Stimulated activated CD4-positive, alpha-beta T cell treated with anti-CD3 and anti-CD28 coated beads, TNF-alpha, amount 100 ng/mL, for 48 hours (primary cell): ENCODE measurements at regions not wholly inside any gene's neighbourhood (a gene's known extent, or its start where the extent isn't known, plus 50 kb on each side); places are given as distances from the start of the nearest gene placed in this dataset.
"Not testable (repeated sequence)": the region's sequence is repeated elsewhere in the genome, so short reads cannot be mapped to it uniquely, and the experiment has no call there.

Experiments used
- DNase-seq, 3 donors: peaks; one replicate each; pipeline ENCODE4 v3.0.0-alpha.2; 2020; ENCODE audit warnings: low read depth in 3 of 3

GRCh38 chr7:67907792-67908191, 911.2 kb downstream of the TYW1 start:
- no peak for DNase-seq

GRCh38 chr7:67912437-67912836, 915.8 kb downstream of the TYW1 start:
- DNase-seq, result no peak

GRCh38 chr7:67913604-67914003, 917.0 kb downstream of the TYW1 start:
- no peak for DNase-seq

- not testable (repeated sequence) for DNase-seq
Observed at GRCh38 chr7:67916111-67916510, 919.5 kb downstream of the TYW1 start.

- DNase-seq, result no peak
Observed at GRCh38 chr7:67916571-67917436, 920.2 kb downstream of the TYW1 start.

- DNase-seq, result no peak
Observed at GRCh38 chr7:67917437-67917755, 920.8 kb downstream of the TYW1 start.

- DNase-seq, result no peak
Observed at GRCh38 chr7:67918158-67918557, 921.5 kb downstream of the TYW1 start.

GRCh38 chr7:67923286-67923685, 926.7 kb downstream of the TYW1 start:
- DNase-seq, result no peak

- no peak for DNase-seq
Observed at GRCh38 chr7:67928141-67928540, 931.5 kb downstream of the TYW1 start.

- DNase-seq, result not testable (repeated sequence)
Observed at GRCh38 chr7:67936447-67936846, 939.8 kb downstream of the TYW1 start.

- DNase-seq, result no peak
Observed at GRCh38 chr7:67940400-67940799, 943.8 kb downstream of the TYW1 start.

GRCh38 chr7:67947191-67947590, 950.6 kb downstream of the TYW1 start:
- DNase-seq, result no peak

- no peak for DNase-seq
Observed at GRCh38 chr7:67947646-67948045, 951.0 kb downstream of the TYW1 start.

- DNase-seq, result no peak
Observed at GRCh38 chr7:67950321-67951083, 953.9 kb downstream of the TYW1 start.

- DNase-seq, result no peak
Observed at GRCh38 chr7:67955061-67955460, 958.4 kb downstream of the TYW1 start.

GRCh38 chr7:67962863-67963262, 966.2 kb downstream of the TYW1 start:
- no peak for DNase-seq

- DNase-seq, result no peak
Observed at GRCh38 chr7:67976490-67976889, 979.9 kb downstream of the TYW1 start.

GRCh38 chr7:67983486-67983885, 986.9 kb downstream of the TYW1 start:
- DNase-seq, result no peak

GRCh38 chr7:67984326-67984725, 987.7 kb downstream of the TYW1 start:
- DNase-seq, result no peak

GRCh38 chr7:67989142-67989541, 992.5 kb downstream of the TYW1 start:
- no peak for DNase-seq

GRCh38 chr7:67990003-67990402, 993.4 kb downstream of the TYW1 start:
- DNase-seq, result no peak

- no peak for DNase-seq
Observed at GRCh38 chr7:67990716-67991115, 994.1 kb downstream of the TYW1 start.

- DNase-seq, result no peak
Observed at GRCh38 chr7:67992287-67992686, 995.7 kb downstream of the TYW1 start.
